Hepatocyte (in vitro differentiated cells): ENCODE measurements at regions not wholly inside any gene's neighbourhood (a gene's known extent, or its start where the extent isn't known, plus 50 kb on each side); places are given as distances from the start of the nearest gene placed in this dataset.

Source experiments
- EZH2 ChIP-seq: fragments of 200-600 bp; sonication (generic); IDR thresholded peaks from 2 replicates; pipeline ENCODE4 v1.6.1; 2016; ENCODE audit warnings: antibody characterized with exemption, mild to moderate bottlenecking, borderline replicate concordance
- EZH2phosphoT487 ChIP-seq: fragments of 200-600 bp; sonication (generic); IDR thresholded peaks from one replicate; pipeline ENCODE4 v1.6.1; 2018; ENCODE audit warnings: antibody characterized with exemption, mild to moderate bottlenecking, low read depth, moderate library complexity; ENCODE audit not compliant: unreplicated experiment, severe bottlenecking
- TF ChIP-seq, protein P1 (sequence below): fragments of 200-600 bp; sonication (generic); IDR thresholded peaks from 2 replicates; pipeline ENCODE4 v1.5.1; 2016; ENCODE audit warnings: antibody characterized with exemption, mild to moderate bottlenecking; ENCODE audit not compliant: poor library complexity

DNA sequence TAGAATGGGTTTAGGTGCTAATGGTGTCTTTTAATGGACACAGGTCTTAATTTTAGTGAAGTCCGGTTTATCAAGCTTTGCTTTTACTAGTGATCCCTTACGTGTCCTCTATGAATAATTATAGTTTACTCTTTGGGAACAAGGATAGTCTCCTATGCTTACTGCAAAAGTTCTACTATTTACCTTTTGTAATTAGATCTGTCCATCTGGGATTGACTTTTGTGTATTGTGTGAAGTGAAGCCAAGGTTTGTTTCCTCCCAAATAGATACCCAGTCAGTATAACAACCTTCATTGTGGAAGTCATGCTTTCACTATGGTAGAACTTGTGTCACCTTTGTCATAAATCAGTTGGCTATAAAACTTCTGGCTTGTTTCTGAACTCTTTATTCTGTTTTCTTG lies 740.9 kb upstream of the CRIM1 start:
- TF ChIP-seq, protein P1, sequence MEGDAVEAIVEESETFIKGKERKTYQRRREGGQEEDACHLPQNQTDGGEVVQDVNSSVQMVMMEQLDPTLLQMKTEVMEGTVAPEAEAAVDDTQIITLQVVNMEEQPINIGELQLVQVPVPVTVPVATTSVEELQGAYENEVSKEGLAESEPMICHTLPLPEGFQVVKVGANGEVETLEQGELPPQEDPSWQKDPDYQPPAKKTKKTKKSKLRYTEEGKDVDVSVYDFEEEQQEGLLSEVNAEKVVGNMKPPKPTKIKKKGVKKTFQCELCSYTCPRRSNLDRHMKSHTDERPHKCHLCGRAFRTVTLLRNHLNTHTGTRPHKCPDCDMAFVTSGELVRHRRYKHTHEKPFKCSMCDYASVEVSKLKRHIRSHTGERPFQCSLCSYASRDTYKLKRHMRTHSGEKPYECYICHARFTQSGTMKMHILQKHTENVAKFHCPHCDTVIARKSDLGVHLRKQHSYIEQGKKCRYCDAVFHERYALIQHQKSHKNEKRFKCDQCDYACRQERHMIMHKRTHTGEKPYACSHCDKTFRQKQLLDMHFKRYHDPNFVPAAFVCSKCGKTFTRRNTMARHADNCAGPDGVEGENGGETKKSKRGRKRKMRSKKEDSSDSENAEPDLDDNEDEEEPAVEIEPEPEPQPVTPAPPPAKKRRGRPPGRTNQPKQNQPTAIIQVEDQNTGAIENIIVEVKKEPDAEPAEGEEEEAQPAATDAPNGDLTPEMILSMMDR = no peak
- TF ChIP-seq EZH2 (no peak), EZH2phosphoT487 (no peak)
